Psoas muscle (tissue), 7 donors: ENCODE measurements at regions not wholly inside any gene's neighbourhood (a gene's known extent, or its start where the extent isn't known, plus 50 kb on each side); places are given as distances from the start of the nearest gene placed in this dataset.

Experiments
- ATAC-seq, 4 donors: fragments of 200-7000 bp; cut with Tn5 transposase; one replicate each; pipeline ENCODE4 v1.9.1; 2020; ENCODE audit warnings: moderate library complexity in 3 of 4, mild to moderate bottlenecking in 2 of 4
- DNase-seq, 2 donors: peaks; one replicate each; pipeline ENCODE4 v3.0.0-alpha.2; 2020
- H3K27ac ChIP-seq: fragments of 200-600 bp; one replicate; pipeline ENCODE4 v1.8.0; 2022
- H3K27me3 ChIP-seq, 3 donors: fragments of 200-600 bp in 1 of 3; one replicate each; pipeline versions ENCODE4 v1.6.1 to v1.8.0; 2013 to 2022; ENCODE audit warnings: low read length in 2 of 3, mild to moderate bottlenecking in 2 of 3, moderate library complexity in 1 of 3; ENCODE audit not compliant: insufficient read depth in 3 of 3
- H3K36me3 ChIP-seq, 2 donors: fragments of 200-600 bp in 1 of 2; one replicate each; pipeline versions ENCODE4 v1.6.1 to v1.8.0; 2013 to 2022; ENCODE audit warnings: low read depth in 1 of 2, mild to moderate bottlenecking in 1 of 2, moderate library complexity in 1 of 2; ENCODE audit not compliant: insufficient read depth in 1 of 2
- H3K4me1 ChIP-seq: fragments of 200-600 bp; one replicate; pipeline ENCODE4 v1.8.0; 2022
- H3K4me3 ChIP-seq: fragments of 200-600 bp; one replicate; pipeline ENCODE4 v1.8.0; 2022; ENCODE audit warnings: mild to moderate bottlenecking
- H3K9me3 ChIP-seq: fragments of 200-600 bp; one replicate; pipeline ENCODE4 v1.8.0; 2022
- CTCF ChIP-seq: fragments of 200-600 bp; IDR thresholded peaks from one replicate; pipeline ENCODE4 v1.8.0; 2022; ENCODE audit warnings: antibody characterized with exemption
- WGBS, 3 donors: extraction: QIAGEN DNeasy Blood & Tissue Kit; methylation state at CpG; one replicate each; pipeline versions ENCODE4 v1.1.6 to v1.1.7; 2013; 5-methylcytosine and 5-hydroxymethylcytosine counted together
- intact Hi-C, 2 donors: fragments of 100-400 bp; cut with DNase I; formaldehyde crosslinking; loops; one replicate each; pipeline versions ENCODE4 v1.11.0 to v1.14.2; 2022
- donor health status: healthy with polysubstance abuse.
- donor health status: DM: no; HTN: no; CAD: no; lungs with moderate emphysema.
- donor health status: Bipolar disorder and iron deficiency.
- donor health status: healthy.
- donor health status: DM: yes; HTN: yes; CAD: no.
- donor health status: DM: no; HTN: no; CAD: no.
- donor health status: DM: yes; HTN: yes; CAD: no.

DNA sequence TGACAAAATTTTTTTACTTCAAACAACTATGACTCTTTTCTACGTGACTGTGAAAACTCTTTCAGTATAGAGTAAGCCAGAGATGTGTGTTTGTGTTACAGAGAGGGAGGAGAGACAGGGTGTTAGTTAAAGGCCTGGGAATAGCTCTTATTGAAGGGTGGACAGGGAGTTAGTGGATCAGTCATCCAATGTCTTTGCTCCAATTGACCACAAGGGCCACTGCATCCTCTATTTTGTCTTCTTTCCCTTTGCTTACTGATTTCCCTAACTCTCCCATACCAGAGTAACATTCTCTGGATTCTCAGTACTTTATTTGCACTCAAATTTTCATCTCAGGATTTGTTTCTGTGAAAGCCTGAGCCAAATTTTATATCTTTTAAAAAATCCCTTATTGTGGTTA is 920.3 kb downstream of the CDH18 start:
- DNase-seq (no peak), ATAC-seq (no peak)
- TF ChIP-seq CTCF = no peak
- no peaks in the 10 kb centered on the region for H3K4me1 ChIP-seq
- H3K27me3 ChIP-seq = no peaks in the 10 kb centered on the region
- no peaks in the 10 kb centered on the region for H3K9me3 ChIP-seq
- intact Hi-C loops = no loop called here
- no peak overlapping the region for H3K4me3 ChIP-seq
- 54 to 80% (median 74%) methylated on average over 1 of the region's 1 CpG for WGBS, 3 donors
- H3K27ac ChIP-seq = no peak overlapping the region
- H3K36me3 ChIP-seq = no peaks in the 10 kb centered on the region

DNA sequence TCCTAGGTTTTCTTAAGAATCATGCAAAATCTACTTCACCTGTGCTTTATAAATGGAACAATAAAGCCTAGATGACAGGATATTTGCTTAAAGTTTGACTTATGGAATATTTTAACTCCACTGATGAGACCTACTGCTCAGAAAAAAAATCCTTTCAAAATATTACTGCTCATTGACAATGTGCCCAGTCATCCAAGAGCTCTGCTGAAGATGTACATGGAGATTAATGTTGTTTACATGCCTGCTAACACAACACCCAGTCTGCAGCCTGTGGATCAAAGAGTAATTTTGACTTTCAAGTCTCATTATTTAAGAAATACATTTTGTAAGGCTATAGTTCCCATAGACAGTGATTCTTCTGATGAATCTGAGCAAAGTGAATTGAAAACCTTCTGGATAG is 889.6 kb downstream of the CDH18 start:
- peaks cover 4% of the 10 kb centered on the region for H3K9me3 ChIP-seq
- no peak overlapping the region for H3K4me3 ChIP-seq
- no peaks in the 10 kb centered on the region for H3K27me3 ChIP-seq
- H3K27ac ChIP-seq = no peak overlapping the region
- no peak for DNase-seq
- TF ChIP-seq CTCF = no peak
- intact Hi-C loops = no loop called here
- H3K36me3 ChIP-seq = no peaks in the 10 kb centered on the region
- ATAC-seq = no peak
- H3K4me1 ChIP-seq = no peaks in the 10 kb centered on the region

DNA sequence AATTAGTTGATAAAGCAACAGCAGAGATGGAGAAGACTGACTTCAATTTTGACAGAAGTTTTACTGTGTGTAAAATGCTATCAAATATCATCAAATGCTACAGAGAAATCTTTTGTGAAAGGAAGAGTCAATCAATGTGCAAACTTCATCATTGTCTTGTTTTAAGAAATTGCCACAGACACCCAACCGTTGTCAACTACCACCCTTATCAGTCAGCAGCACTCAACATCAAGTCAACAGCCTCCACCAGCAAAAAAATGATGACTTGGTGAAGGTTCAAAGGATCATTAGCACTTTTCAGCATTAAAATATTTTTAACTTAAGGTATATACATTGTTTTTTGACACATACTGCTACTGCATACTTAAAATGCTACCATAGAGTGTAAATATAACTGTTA is 888.8 kb downstream of the CDH18 start:
- Histone ChIP-seq H3K4me1 (no peaks in the 10 kb centered on the region), H3K27me3 (no peaks in the 10 kb centered on the region), H3K36me3 (no peaks in the 10 kb centered on the region), H3K27ac (no peak overlapping the region), H3K4me3 (no peak overlapping the region), H3K9me3 (peaks cover 4% of the 10 kb centered on the region)
- intact Hi-C loops = no loop called here
- DNase-seq = no peak
- no peak for TF ChIP-seq CTCF
- 78 to 92% (median 86%) methylated on average over 1 of the region's 1 CpG for WGBS, 3 donors
- no peak for ATAC-seq

GRCh38 chr5:19104948-19105347 is 883.1 kb downstream of the CDH18 start:
- 52 to 64% (median 55%) methylated on average over 1 of the region's 1 CpG for WGBS, 3 donors
- no peak for DNase-seq
- no peaks in the 10 kb centered on the region for H3K27me3 ChIP-seq

More at GRCh38 chr5:19104948-19105347, 883.1 kb downstream of the CDH18 start:
- no peak for ATAC-seq
- Histone ChIP-seq H3K27ac (no peak overlapping the region), H3K9me3 (no peaks in the 10 kb centered on the region), H3K4me1 (no peaks in the 10 kb centered on the region), H3K4me3 (no peak overlapping the region), H3K36me3 (no peaks in the 10 kb centered on the region)
- intact Hi-C loops = no loop called here
- no peak for TF ChIP-seq CTCF
